OCI-LY3 (cell line): ENCODE measurements at regions not wholly inside any gene's neighbourhood (a gene's known extent, or its start where the extent isn't known, plus 50 kb on each side); places are given as distances from the start of the nearest gene placed in this dataset.

Experiments
- H2AFZ ChIP-seq: fragments of 200-600, 300-600 bp; shearing (Covaris generic); 2 replicates; pipeline ENCODE4 v1.6.0; 2014; ENCODE audit warnings: antibody characterized with exemption, low read depth, low read length
- H3K27ac ChIP-seq: fragments of 200-600, 300-600 bp; sonication (generic); 2 replicates; pipeline ENCODE4 v1.5.1; 2014; ENCODE audit warnings: mild to moderate bottlenecking, low read length, moderate library complexity, mixed read lengths
- H3K27me3 ChIP-seq: fragments of 200-600, 300-600 bp; sonication (generic); 2 replicates; pipeline ENCODE4 v1.6.1; 2014; ENCODE audit warnings: low read depth, low read length, mixed read lengths
- H3K36me3 ChIP-seq: fragments of 200-600, 300-600 bp; sonication (generic); replicated peaks from 2 replicates; pipeline ENCODE3; 2014; ENCODE audit warnings: low read depth, low read length, mixed read lengths
- H3K4me1 ChIP-seq: fragments of 300-600, 200-600 bp; sonication (generic); 2 replicates; pipeline ENCODE4 v1.6.1; 2014; ENCODE audit warnings: low read length, mixed read lengths
- H3K4me2 ChIP-seq: fragments of 200-600, 300-600 bp; sonication (generic); 2 replicates; pipeline ENCODE4 v1.6.1; 2014; ENCODE audit warnings: low read length, mixed read lengths
- H3K4me3 ChIP-seq: fragments of 300-600, 200-600 bp; sonication (generic); 2 replicates; pipeline ENCODE4 v1.5.1; 2014; ENCODE audit warnings: antibody characterized with exemption, mild to moderate bottlenecking, low read length, moderate library complexity
- H3K79me2 ChIP-seq: fragments of 300-600, 200-600 bp; shearing (Covaris generic); 2 replicates; pipeline ENCODE4 v1.6.1; 2014; ENCODE audit warnings: mild to moderate bottlenecking, low read length, mixed read lengths
- H3K9ac ChIP-seq: fragments of 300-600, 200-600 bp; shearing (Covaris generic); 2 replicates; pipeline ENCODE4 v1.6.0; 2014; ENCODE audit warnings: mild to moderate bottlenecking, low read length, moderate library complexity
- H3K9me3 ChIP-seq: fragments of 200-600, 300-600 bp; shearing (Covaris generic); 2 replicates; pipeline ENCODE4 v1.6.1; 2014; ENCODE audit warnings: low read length, mixed read lengths; ENCODE audit not compliant: insufficient read depth
- H4K20me1 ChIP-seq: fragments of 200-600, 300-600 bp; sonication (generic); 2 replicates; pipeline ENCODE4 v1.6.1; 2016; ENCODE audit warnings: low read length, mixed read lengths; ENCODE audit not compliant: insufficient read depth
- EZH2phosphoT487 ChIP-seq: fragments of 200-600 bp; shearing (Covaris generic); IDR thresholded peaks from 2 replicates; pipeline ENCODE4 v1.6.1; 2018; ENCODE audit warnings: antibody characterized with exemption, mixed run types, low read depth
- TF ChIP-seq, protein P1 (sequence below): fragments of 200-600, 300-600 bp; sonication (generic); IDR thresholded peaks from 2 replicates; pipeline ENCODE4 v1.5.1; 2014; ENCODE audit warnings: antibody characterized with exemption, low read length, low read depth

DNA sequence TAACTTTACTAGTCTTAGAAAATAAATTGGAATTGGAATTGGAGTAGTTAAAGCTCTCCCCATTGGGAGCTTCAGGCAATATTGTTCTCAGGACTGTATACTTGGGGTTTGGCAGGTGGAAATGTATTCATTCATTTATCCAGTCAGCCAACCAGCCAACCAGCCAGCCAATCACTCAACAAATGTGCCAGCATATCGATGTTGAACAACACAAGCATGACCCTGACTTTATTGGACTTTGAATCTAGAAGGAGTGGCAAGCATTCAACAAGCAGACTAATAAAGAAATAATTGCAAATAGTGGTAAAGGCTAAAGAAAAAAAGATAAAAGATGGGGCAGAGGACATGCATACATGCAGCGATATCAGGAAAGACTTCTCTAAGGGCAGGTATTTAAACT, 55.5 kb upstream of the ZC3H11B start:
- H3K4me3 ChIP-seq = no peak overlapping the region
- no peak overlapping the region for H3K27ac ChIP-seq
- no peaks in the 10 kb centered on the region for H4K20me1 ChIP-seq
- TF ChIP-seq, protein P1, sequence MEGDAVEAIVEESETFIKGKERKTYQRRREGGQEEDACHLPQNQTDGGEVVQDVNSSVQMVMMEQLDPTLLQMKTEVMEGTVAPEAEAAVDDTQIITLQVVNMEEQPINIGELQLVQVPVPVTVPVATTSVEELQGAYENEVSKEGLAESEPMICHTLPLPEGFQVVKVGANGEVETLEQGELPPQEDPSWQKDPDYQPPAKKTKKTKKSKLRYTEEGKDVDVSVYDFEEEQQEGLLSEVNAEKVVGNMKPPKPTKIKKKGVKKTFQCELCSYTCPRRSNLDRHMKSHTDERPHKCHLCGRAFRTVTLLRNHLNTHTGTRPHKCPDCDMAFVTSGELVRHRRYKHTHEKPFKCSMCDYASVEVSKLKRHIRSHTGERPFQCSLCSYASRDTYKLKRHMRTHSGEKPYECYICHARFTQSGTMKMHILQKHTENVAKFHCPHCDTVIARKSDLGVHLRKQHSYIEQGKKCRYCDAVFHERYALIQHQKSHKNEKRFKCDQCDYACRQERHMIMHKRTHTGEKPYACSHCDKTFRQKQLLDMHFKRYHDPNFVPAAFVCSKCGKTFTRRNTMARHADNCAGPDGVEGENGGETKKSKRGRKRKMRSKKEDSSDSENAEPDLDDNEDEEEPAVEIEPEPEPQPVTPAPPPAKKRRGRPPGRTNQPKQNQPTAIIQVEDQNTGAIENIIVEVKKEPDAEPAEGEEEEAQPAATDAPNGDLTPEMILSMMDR = no peak
- no peak for TF ChIP-seq EZH2phosphoT487
- no peak overlapping the region for H3K4me2 ChIP-seq
- H2AFZ ChIP-seq = no peak overlapping the region
- H3K9ac ChIP-seq = no peak overlapping the region
- H3K79me2 ChIP-seq = no peaks in the 10 kb centered on the region
- peaks cover 14% of the 10 kb centered on the region for H3K27me3 ChIP-seq
- H3K4me1 ChIP-seq = peaks cover 3% of the 10 kb centered on the region
- H3K36me3 ChIP-seq = no peaks in the 10 kb centered on the region
- H3K9me3 ChIP-seq = no peaks in the 10 kb centered on the region

DNA sequence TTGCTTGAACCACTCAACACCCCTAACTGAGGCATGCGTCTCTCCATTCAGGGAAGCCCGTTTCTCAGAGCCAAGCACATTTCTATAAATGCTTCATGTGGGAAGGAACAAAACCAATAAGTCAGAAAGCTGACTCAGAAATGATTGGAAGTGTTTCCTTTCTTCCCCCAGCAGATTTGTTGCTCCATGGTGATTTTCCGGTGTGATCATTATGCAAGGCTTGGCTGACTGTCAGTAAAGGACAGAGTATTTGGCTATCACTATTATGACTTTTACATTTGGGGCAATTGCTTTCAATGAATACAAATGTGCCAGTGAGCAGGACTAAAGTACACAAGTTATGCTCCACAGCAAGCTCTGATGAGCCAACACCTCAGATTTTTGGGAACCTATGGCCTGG, 53.3 kb upstream of the ZC3H11B start:
- H3K9me3 ChIP-seq = no peaks in the 10 kb centered on the region
- no peak overlapping the region for H3K9ac ChIP-seq
- no peak overlapping the region for H3K27ac ChIP-seq
- no peaks in the 10 kb centered on the region for H3K36me3 ChIP-seq
- H3K27me3 ChIP-seq = peaks cover 14% of the 10 kb centered on the region
- TF ChIP-seq, protein P1 = no peak
- no peak for TF ChIP-seq EZH2phosphoT487
- H3K4me3 ChIP-seq = no peak overlapping the region
- H3K79me2 ChIP-seq = no peaks in the 10 kb centered on the region
- H3K4me2 ChIP-seq = no peak overlapping the region
- H2AFZ ChIP-seq = no peak overlapping the region
- peaks cover 14% of the 10 kb centered on the region for H3K4me1 ChIP-seq
- H4K20me1 ChIP-seq = no peaks in the 10 kb centered on the region

DNA sequence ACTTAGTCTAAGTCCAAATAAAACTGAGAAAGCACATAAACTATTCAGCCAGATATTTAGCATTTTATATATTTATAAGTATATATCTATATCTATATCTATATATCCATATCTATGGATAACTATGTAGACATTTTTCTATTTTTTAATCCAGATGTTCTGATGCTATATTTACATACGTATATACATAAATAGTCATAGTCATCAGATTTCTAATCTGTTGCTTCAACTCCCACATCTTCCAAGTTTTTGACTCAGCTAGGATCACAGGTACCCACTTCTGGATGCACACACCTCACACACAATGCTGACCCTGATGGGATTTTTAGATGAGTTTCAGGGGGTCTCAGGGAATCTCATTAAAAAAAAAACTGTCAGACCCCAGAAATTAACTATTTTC, 52.2 kb upstream of the ZC3H11B start:
- H3K9ac ChIP-seq = no peak overlapping the region

DNA sequence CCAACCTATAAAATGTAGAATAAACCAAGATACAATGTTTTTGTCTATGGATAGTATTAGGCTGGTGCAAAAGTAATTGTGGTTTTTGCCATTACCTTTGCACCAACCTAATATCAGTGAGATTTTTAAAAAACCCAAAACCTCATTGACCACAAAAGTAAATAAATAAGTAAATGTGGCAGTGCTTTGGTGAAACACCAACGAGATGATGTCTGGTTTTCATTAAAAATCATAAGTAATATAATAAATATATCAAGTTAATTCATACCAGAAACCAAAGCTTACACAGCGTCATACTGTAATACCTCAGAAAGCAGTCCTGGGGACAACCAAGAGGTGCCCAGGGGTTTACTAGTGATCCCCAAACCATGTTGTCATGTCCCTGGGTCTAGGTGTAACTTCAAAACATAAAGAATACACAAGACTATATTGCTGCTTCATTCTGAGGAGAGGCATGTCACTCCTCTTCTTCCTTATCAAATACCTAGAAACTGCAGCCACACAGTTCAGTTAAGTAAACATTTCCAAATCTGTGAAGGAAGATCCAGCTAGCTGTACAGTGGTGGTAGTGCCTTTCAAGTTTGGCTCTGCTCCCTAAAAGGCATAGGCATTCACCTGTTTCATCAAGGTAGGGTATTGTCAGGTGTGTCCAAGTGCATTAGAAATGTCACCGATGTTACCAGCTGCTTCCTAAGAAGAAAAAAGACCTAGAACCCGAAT, 51.6 kb upstream of the ZC3H11B start:
- TF ChIP-seq, protein P1 = no peak
- TF ChIP-seq EZH2phosphoT487 = no peak
- Histone ChIP-seq H3K9ac (no peak overlapping the region), H4K20me1 (no peaks in the 10 kb centered on the region), H3K4me3 (no peak overlapping the region), H3K36me3 (no peaks in the 10 kb centered on the region), H3K79me2 (no peaks in the 10 kb centered on the region), H3K4me1 (peaks cover 29% of the 10 kb centered on the region), H3K4me2 (no peak overlapping the region), H3K27me3 (peaks cover 11% of the 10 kb centered on the region), H2AFZ (no peak overlapping the region), H3K9me3 (no peaks in the 10 kb centered on the region), H3K27ac (no peak overlapping the region)

More for the DNA sequence above, 52.2 kb upstream of the ZC3H11B start:
- peaks cover 23% of the 10 kb centered on the region for H3K4me1 ChIP-seq
- H2AFZ ChIP-seq = no peak overlapping the region
- H3K36me3 ChIP-seq = no peaks in the 10 kb centered on the region
- H4K20me1 ChIP-seq = no peaks in the 10 kb centered on the region
- no peaks in the 10 kb centered on the region for H3K79me2 ChIP-seq
- no peaks in the 10 kb centered on the region for H3K9me3 ChIP-seq
- H3K27ac ChIP-seq = no peak overlapping the region
- H3K27me3 ChIP-seq = peaks cover 14% of the 10 kb centered on the region
- H3K4me3 ChIP-seq = no peak overlapping the region
- TF ChIP-seq, protein P1 = no peak
- no peak for TF ChIP-seq EZH2phosphoT487
- H3K4me2 ChIP-seq = no peak overlapping the region
